ENCODE measurements at regions not wholly inside any gene's neighbourhood (a gene's known extent, or its start where the extent isn't known, plus 50 kb on each side); places are given as distances from the start of the nearest gene placed in this dataset.

DNA sequence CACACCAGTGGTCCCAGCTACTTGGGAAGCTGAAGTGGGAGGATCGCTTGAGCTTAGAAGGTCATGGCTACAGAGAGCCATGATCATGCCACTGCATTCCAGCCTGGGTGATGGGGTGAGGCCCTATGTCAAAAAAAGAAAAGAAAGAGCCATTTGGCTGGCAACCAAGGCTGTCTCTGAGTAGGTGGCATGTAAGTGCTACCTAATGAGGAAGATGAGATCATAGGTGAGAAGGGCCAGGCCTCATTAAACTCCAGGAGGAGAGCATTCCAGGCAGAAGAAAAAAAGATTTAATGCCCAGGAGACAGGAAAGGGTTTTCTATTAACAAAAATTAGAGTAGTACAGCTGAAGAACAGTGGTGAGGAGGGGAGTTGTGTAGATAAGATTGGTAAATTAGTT lies 103.4 kb upstream of the ZNF678 start (continued):
- TF ChIP-seq GLI2 (tag by site-specific recombination; IDR thresholded peaks at IDR 0.05; ENCODE audit: borderline replicate concordance, low read depth) (no peak), ZNF514 (tag by site-specific recombination; IDR thresholded peaks at IDR 0.05) (no peak), GLIS1 (tag by site-specific recombination; IDR thresholded peaks at IDR 0.05) (peak; percentile 96), BCL11B (tag by site-specific recombination; IDR thresholded peaks at IDR 0.05; ENCODE audit: low read depth) (no peak), ZNF335 (tag by site-specific recombination; conservative IDR thresholded peaks at IDR 0.05) (no peak), SCRT2 (tag by site-specific recombination; IDR thresholded peaks at IDR 0.05) (no peak), ZNF530 (tag by site-specific recombination; IDR thresholded peaks at IDR 0.05; ENCODE audit: low read depth) (no peak), ZNF707 (tag by site-specific recombination; IDR thresholded peaks at IDR 0.05) (no peak), ZNF266 (tag by site-specific recombination; IDR thresholded peaks at IDR 0.05; ENCODE audit: low read depth) (no peak), ZNF2 (tag by site-specific recombination; IDR thresholded peaks at IDR 0.05) (no peak), FEZF1 (tag by site-specific recombination; IDR thresholded peaks at IDR 0.05) (peak; percentile 70), ZFP69B (tag by site-specific recombination; IDR thresholded peaks at IDR 0.05) (no peak), ZNF510 (tag by site-specific recombination; IDR thresholded peaks at IDR 0.05; ENCODE audit: insufficient replicate concordance) (no peak), ZNF701 (tag by site-specific recombination; IDR thresholded peaks at IDR 0.05) (no peak), PRDM1 (tag by site-specific recombination; IDR thresholded peaks at IDR 0.05) (peak; percentile 71), SP7 (tag by site-specific recombination; IDR thresholded peaks at IDR 0.05) (peak; percentile 73), ZNF473 (tag by site-specific recombination; IDR thresholded peaks at IDR 0.05) (no peak), REPIN1 (tag by site-specific recombination; IDR thresholded peaks at IDR 0.05; ENCODE audit: low read depth) (no peak), ZNF670 (tag by site-specific recombination; IDR thresholded peaks at IDR 0.05; ENCODE audit: low read depth) (no peak), ZBTB21 (tag by site-specific recombination; IDR thresholded peaks at IDR 0.05) (0 out of 2 replicates have a peak, but pooled peaks have one; percentile 34), ZNF426 (tag by site-specific recombination; IDR thresholded peaks at IDR 0.05) (no peak), ZNF324 (tag by site-specific recombination; IDR thresholded peaks at IDR 0.05) (no peak), ZNF239 (tag by site-specific recombination; IDR thresholded peaks at IDR 0.05) (no peak), ZNF221 (tag by site-specific recombination; IDR thresholded peaks at IDR 0.05; ENCODE audit: borderline replicate concordance) (no peak), KLF10 (tag by site-specific recombination; IDR thresholded peaks at IDR 0.05) (no peak), OVOL3 (tag by site-specific recombination; IDR thresholded peaks at IDR 0.05) (no peak), ZNF175 (tag by site-specific recombination; IDR thresholded peaks at IDR 0.05) (no peak), ZSCAN16 (tag by site-specific recombination; IDR thresholded peaks at IDR 0.05) (no peak), KLF16 (tag by site-specific recombination; IDR thresholded peaks at IDR 0.05) (no peak), REST (tag by site-specific recombination; IDR thresholded peaks at IDR 0.05) (no peak), SP3 (tag by site-specific recombination; IDR thresholded peaks at IDR 0.05) (no peak), ZEB2 (tag by site-specific recombination; IDR thresholded peaks at IDR 0.05) (no peak), ZNF394 (tag by site-specific recombination; IDR thresholded peaks at IDR 0.05; ENCODE audit: borderline replicate concordance) (no peak), IKZF3 (tag by site-specific recombination; IDR thresholded peaks at IDR 0.05) (peak; percentile 78)
- TF ChIP-seq, protein P1, sequence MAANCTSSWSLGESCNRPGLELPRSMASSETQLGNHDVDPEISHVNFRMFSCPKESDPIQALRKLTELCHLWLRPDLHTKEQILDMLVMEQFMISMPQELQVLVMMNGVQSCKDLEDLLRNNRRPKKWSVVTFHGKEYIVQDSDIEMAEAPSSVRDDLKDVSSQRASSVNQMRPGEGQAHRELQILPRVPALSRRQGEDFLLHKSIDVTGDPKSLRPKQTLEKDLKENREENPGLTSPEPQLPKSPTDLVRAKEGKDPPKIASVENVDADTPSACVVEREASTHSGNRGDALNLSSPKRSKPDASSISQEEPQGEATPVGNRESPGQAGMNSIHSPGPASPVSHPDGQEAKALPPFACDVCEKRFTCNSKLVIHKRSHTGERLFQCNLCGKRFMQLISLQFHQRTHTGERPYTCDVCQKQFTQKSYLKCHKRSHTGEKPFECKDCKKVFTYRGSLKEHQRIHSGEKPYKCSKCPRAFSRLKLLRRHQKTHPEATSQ (tag by site-specific recombination; IDR thresholded peaks at IDR 0.05): no peak
- TF ChIP-seq, protein P2, sequence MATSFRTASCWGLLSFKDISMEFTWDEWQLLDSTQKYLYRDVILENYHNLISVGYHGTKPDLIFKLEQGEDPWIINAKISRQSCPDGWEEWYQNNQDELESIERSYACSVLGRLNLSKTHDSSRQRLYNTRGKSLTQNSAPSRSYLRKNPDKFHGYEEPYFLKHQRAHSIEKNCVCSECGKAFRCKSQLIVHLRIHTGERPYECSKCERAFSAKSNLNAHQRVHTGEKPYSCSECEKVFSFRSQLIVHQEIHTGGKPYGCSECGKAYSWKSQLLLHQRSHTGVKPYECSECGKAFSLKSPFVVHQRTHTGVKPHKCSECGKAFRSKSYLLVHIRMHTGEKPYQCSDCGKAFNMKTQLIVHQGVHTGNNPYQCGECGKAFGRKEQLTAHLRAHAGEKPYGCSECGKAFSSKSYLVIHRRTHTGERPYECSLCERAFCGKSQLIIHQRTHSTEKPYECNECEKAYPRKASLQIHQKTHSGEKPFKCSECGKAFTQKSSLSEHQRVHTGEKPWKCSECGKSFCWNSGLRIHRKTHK (tag by site-specific recombination; IDR thresholded peaks at IDR 0.05): no peak
